ENCODE measurements at regions not wholly inside any gene's neighbourhood (a gene's known extent, or its start where the extent isn't known, plus 50 kb on each side); places are given as distances from the start of the nearest gene placed in this dataset.

- Mint-ChIP-seq H3K4me3 (no peak overlapping the region), H3K9me3 (peaks cover 3 to 7% of the 10 kb centered on the region in 2 experiments; a peak in 3 of 5 replicates), H3K27me3 (ENCODE audit: low read depth) (no peaks in the 10 kb centered on the region), H3K27ac (no peak overlapping the region), H3K4me1 (peaks cover 29 to 34% of the 10 kb centered on the region in 2 experiments), H3K36me3 (ENCODE audit: insufficient read depth in 1 of 3, low read depth in 3 of 3) (peaks cover 31 to 37% (median 32%) of the 10 kb centered on the region in 3 experiments)
- H2BK12ac ChIP-seq (ENCODE audit: insufficient read length, low read depth, low read length), result no peak overlapping the region
- H4K91ac ChIP-seq (ENCODE audit: insufficient read length, low read depth, low read length), result no peak overlapping the region
- no peak overlapping the region for H2BK20ac ChIP-seq (ENCODE audit: low read depth, low read length, poor library complexity, severe bottlenecking)
- H3K79me2 ChIP-seq (ENCODE audit: insufficient read depth, low read length), result peaks cover 8% of the 10 kb centered on the region; the same call in 1 of the 2 replicates
- H3K4me2 ChIP-seq (ENCODE audit: insufficient read depth, insufficient read length, low read length), result no peak overlapping the region
- no peak overlapping the region for H2BK120ac ChIP-seq (ENCODE audit: low read depth, low read length, poor library complexity, severe bottlenecking)
- H3K23ac ChIP-seq (ENCODE audit: insufficient read length, low read depth, low read length), result no peak overlapping the region
- H3K27ac ChIP-seq (ENCODE audit: insufficient read length, low read depth, low read length), result no peak overlapping the region
- no peak for DNase-seq
- H2BK5ac ChIP-seq (ENCODE audit: insufficient read length, low read length), result no peak overlapping the region
- peaks cover 3% of the 10 kb centered on the region for H4K20me1 ChIP-seq (ENCODE audit: control insufficient read depth, insufficient read depth, insufficient read length)
- H2AFZ ChIP-seq (ENCODE audit: low read length), result no peak overlapping the region
- no peak overlapping the region for H3K14ac ChIP-seq (ENCODE audit: insufficient read depth, low read length)
- TF ChIP-seq CTCF (conservative IDR thresholded peaks at IDR 0.05), result no peak
- H3K4me1 ChIP-seq (ENCODE audit: insufficient read depth, low read length), result peaks cover 13% of the 10 kb centered on the region
- H4K5ac ChIP-seq (ENCODE audit: insufficient read length, low read depth, low read length), result no peak overlapping the region
- H3K4ac ChIP-seq (ENCODE audit: low read depth, low read length), result no peak overlapping the region
- H2AK5ac ChIP-seq (ENCODE audit: insufficient read length, low read length), result no peak overlapping the region
- H3T11ph ChIP-seq (ENCODE audit: low read length), result no peak overlapping the region
- no peak overlapping the region for H3K56ac ChIP-seq (ENCODE audit: insufficient read length, low read depth, low read length)
- peaks cover 4% of the 10 kb centered on the region for H3K79me1 ChIP-seq (ENCODE audit: insufficient read depth, low read depth, low read length, poor library complexity, severe bottlenecking)
- H3K9ac ChIP-seq (ENCODE audit: extremely low read depth, insufficient read length, low read length), result no peak overlapping the region
- H4K8ac ChIP-seq (replicated peaks; ENCODE audit: insufficient read length, low read depth, low read length), result no peak overlapping the region
- no peaks in the 10 kb centered on the region for H3K9me3 ChIP-seq (ENCODE audit: control insufficient read depth, low read depth, low read length)
- no peaks in the 10 kb centered on the region for H3K27me3 ChIP-seq (ENCODE audit: insufficient read depth, low read length)
- H2BK15ac ChIP-seq (ENCODE audit: low read depth, low read length), result no peak overlapping the region
- no peak overlapping the region for H3K18ac ChIP-seq (ENCODE audit: insufficient read length, low read depth, low read length)
- no CpG with 5 or more reads among the region's 6 CpGs for WGBS (ENCODE audit: extremely low coverage, insufficient read length, low lambda C conversion rate)
- no peaks in the 10 kb centered on the region for H3K23me2 ChIP-seq (ENCODE audit: insufficient read length, low read depth, low read length, poor library complexity, severe bottlenecking)
Observed at GRCh38 chr11:131278472-131278871, 91.9 kb upstream of the NTM start.

Measured in H9 (cell line).